ENCODE measurements at regions not wholly inside any gene's neighbourhood (a gene's known extent, or its start where the extent isn't known, plus 50 kb on each side); places are given as distances from the start of the nearest gene placed in this dataset.

- no peak for TF ChIP-seq CTCF (IDR thresholded peaks at IDR 0.05)
- TF ChIP-seq EZH2 (IDR thresholded peaks at IDR 0.05; ENCODE audit: borderline replicate concordance, insufficient read depth, low read depth, low read length, poor library complexity, severe bottlenecking): no peak
Measured at GRCh38 chr1:213868482-213868881, 119.3 kb upstream of the PROX1 start.

Measured in B cell (primary cell).